ENCODE measurements at regions not wholly inside any gene's neighbourhood (a gene's known extent, or its start where the extent isn't known, plus 50 kb on each side); places are given as distances from the start of the nearest gene placed in this dataset.
"Not testable (repeated sequence)": the region's sequence is repeated elsewhere in the genome, so short reads cannot be mapped to it uniquely, and the experiment has no call there.

DNA sequence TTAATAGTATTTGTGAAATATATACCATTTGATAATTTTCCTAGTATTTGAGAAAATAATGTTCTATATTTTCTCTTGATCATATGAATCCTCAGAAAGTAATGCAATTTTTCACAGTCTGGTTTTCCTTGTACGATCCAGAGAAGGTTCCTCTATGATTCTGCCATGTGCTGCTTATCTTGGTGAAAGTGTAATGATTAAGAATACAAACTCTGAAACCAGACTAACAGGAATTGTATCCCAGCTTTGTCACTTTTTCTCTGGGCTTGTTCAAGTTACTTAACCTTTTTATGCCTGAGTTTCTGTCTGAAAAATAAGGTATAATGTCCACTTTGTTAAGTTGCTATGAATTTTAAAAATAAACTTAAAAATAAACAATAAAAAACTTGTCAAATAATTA, 169.6 kb upstream of the ZNF804B start:
- Mint-ChIP-seq H3K27me3 (no peaks in the 10 kb centered on the region), H3K9me3 (peaks cover 3% of the 10 kb centered on the region), H3K27ac (no peak overlapping the region), H3K36me3 (no peaks in the 10 kb centered on the region), H3K4me1 (no peaks in the 10 kb centered on the region), H3K4me3 (no peak overlapping the region)
- ATAC-seq (ENCODE audit: low read depth), result no peak
- DNase-seq (ENCODE audit: low spot score in 2 of 2), result no peak

DNA sequence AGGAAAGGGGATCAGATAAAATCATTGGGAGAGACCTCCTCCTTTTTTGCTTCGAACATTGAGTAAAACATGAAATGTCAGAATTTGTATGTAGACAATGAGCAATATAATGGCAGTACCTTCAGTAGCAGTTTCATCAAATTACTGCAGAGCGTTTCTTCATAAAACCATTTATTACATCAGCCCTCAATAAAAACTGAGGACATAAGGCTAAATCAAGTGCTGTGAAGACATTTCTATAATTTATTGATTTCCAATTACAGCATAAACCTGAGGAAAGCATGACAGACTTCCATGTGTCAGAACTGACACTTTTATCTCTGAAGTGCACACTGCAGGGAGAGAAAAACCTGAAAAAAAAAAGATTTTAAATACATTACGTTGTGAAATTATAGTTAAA, 172.6 kb upstream of the ZNF804B start:
- no peaks in the 10 kb centered on the region for H3K27me3 Mint-ChIP-seq
- ATAC-seq (ENCODE audit: low read depth) (no peak), DNase-seq (ENCODE audit: low spot score in 2 of 2) (no peak)
- H3K9me3 Mint-ChIP-seq, result no peaks in the 10 kb centered on the region
- H3K4me3 Mint-ChIP-seq, result no peak overlapping the region
- no peaks in the 10 kb centered on the region for H3K36me3 Mint-ChIP-seq
- H3K27ac Mint-ChIP-seq, result no peak overlapping the region
- no peaks in the 10 kb centered on the region for H3K4me1 Mint-ChIP-seq

DNA sequence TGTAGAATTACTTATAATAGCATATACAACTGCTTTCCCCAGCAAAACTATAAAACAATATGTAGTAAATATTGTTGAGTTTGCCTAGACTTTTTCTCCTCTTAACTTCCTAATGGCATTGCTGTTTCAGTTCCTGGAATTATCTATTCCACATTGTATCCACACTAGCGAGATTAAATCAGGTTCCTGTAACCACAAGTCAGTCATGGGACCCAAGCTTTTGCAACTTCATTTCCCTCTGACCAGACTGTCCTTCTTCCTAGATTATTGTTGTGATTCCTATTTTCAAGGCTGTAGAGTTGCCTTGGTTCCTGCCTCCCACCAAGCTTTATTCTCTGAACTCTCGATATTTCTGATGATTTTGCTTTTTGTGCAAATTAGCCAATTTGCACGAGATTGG, 173.3 kb upstream of the ZNF804B start:
- no peak for ATAC-seq (ENCODE audit: low read depth)
- Mint-ChIP-seq H3K4me3 (no peak overlapping the region), H3K27ac (no peak overlapping the region), H3K27me3 (no peaks in the 10 kb centered on the region), H3K4me1 (no peaks in the 10 kb centered on the region), H3K9me3 (no peaks in the 10 kb centered on the region), H3K36me3 (no peaks in the 10 kb centered on the region)
- DNase-seq (ENCODE audit: low spot score in 2 of 2), result no peak

GRCh38 chr7:88576720-88577119, 182.8 kb upstream of the ZNF804B start:
- H3K27ac Mint-ChIP-seq, result no peak overlapping the region
- H3K4me3 Mint-ChIP-seq, result no peak overlapping the region
- H3K4me1 Mint-ChIP-seq, result no peaks in the 10 kb centered on the region
- no peak for DNase-seq (ENCODE audit: low spot score in 2 of 2)
- H3K36me3 Mint-ChIP-seq, result no peaks in the 10 kb centered on the region
- ATAC-seq (ENCODE audit: low read depth), result no peak
- no peaks in the 10 kb centered on the region for H3K27me3 Mint-ChIP-seq
- peaks cover 2% of the 10 kb centered on the region for H3K9me3 Mint-ChIP-seq

GRCh38 chr7:88566162-88566729, 193.3 kb upstream of the ZNF804B start:
- ATAC-seq (ENCODE audit: low read depth) (no peak), DNase-seq (ENCODE audit: low spot score in 2 of 2) (no peak)
- H3K4me1 Mint-ChIP-seq, result no peaks in the 10 kb centered on the region
- no peaks in the 10 kb centered on the region for H3K9me3 Mint-ChIP-seq
- no peak overlapping the region for H3K4me3 Mint-ChIP-seq
- H3K27ac Mint-ChIP-seq, result no peak overlapping the region
- H3K27me3 Mint-ChIP-seq, result no peaks in the 10 kb centered on the region
- H3K36me3 Mint-ChIP-seq, result no peaks in the 10 kb centered on the region

DNA sequence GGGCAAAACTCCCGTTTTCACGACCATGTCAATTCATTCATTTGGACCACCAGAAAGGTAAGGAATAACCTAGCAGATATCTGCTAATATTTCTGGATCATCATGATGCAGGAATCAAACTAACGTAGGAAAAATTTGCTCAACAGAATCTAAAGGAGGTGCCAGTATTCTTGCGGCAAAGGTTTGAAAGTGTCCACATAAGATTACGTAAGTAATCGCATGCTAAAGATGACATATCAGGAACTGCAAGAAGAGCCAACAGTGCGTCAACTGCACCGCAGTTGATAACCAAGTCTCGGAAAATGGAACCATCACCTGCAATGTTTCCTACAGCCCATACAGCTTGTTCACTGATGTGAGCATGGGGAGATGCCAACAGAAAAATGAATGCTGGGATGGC, 194.1 kb upstream of the ZNF804B start:
- H3K27ac Mint-ChIP-seq, result no peak overlapping the region
- no peaks in the 10 kb centered on the region for H3K4me1 Mint-ChIP-seq
- DNase-seq (ENCODE audit: low spot score in 2 of 2) (no peak), ATAC-seq (ENCODE audit: low read depth) (no peak)
- H3K4me3 Mint-ChIP-seq, result no peak overlapping the region
- no peaks in the 10 kb centered on the region for H3K27me3 Mint-ChIP-seq
- no peaks in the 10 kb centered on the region for H3K36me3 Mint-ChIP-seq
- no peaks in the 10 kb centered on the region for H3K9me3 Mint-ChIP-seq

DNA sequence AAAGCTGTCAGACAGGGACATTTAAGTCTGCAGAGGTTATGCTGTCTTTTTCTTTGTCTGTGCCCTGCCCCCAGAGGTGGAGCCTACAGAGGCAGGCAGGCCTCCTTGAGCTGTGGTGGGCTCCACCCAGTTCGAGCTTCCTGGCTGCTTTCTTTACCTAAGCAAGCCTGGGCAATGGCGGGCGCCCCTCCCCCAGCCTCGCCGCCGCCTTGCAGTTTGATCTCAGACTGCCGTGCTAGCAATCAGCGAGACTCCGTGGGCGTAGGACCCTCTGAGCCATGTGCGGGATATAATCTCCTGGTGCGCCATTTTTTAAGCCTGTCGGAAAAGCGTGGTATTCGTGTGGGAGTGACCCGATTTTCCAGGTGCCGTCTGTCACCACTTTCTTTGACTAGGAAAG, 203.1 kb upstream of the ZNF804B start:
- ATAC-seq (ENCODE audit: low read depth); DNase-seq (ENCODE audit: low spot score in 2 of 2); H3K27ac Mint-ChIP-seq; H3K4me3 Mint-ChIP-seq; H3K9me3 Mint-ChIP-seq; H3K4me1 Mint-ChIP-seq; H3K27me3 Mint-ChIP-seq; H3K36me3 Mint-ChIP-seq: not testable (repeated sequence)

DNA sequence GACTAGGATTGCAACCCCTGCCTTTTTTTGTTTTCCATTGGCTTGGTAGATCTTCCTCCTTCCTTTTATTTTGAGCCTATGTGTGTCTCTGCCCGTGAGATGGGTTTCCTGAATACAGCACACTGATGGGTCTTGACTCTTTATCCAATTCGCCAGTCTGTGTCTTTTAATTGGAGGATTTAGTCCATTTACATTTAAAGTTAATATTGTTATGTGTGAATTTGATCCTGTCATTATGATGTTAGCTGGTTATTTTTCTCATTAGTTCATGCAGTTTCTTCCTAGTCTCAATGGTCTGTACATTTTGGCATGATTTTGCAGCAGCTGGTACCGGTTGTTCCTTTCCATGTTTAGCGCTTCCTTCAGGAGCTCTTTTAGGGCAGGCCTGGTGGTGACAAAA, 204.7 kb upstream of the ZNF804B start:
- not testable (repeated sequence) for H3K9me3 Mint-ChIP-seq; H3K27ac Mint-ChIP-seq; H3K4me1 Mint-ChIP-seq; H3K27me3 Mint-ChIP-seq; H3K36me3 Mint-ChIP-seq; ATAC-seq (ENCODE audit: low read depth); DNase-seq (ENCODE audit: low spot score in 2 of 2); H3K4me3 Mint-ChIP-seq

DNA sequence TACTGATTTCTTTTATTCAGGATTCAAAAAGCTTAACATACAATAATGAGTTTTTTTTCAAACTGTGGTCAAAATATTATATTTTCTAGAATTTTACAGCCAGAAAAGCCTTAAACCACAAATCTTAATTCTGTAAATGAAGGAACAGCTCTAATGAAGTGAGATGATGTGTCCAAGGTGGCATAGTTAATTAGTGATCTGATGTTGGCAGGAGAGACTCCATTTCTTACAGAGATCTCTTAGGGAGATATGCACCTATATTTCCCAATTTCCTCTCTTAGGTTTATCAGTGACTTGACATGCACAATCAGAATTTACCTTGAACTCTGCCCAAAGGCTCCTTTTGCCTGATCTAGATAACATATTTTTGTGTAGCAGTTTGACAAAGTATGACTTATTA, 211.1 kb upstream of the ZNF804B start:
- Mint-ChIP-seq H3K27ac (no peak overlapping the region), H3K9me3 (peaks cover 8% of the 10 kb centered on the region), H3K27me3 (no peaks in the 10 kb centered on the region), H3K4me1 (no peaks in the 10 kb centered on the region), H3K36me3 (no peaks in the 10 kb centered on the region), H3K4me3 (no peak overlapping the region)
- ATAC-seq (ENCODE audit: low read depth), result no peak
- no peak for DNase-seq (ENCODE audit: low spot score in 2 of 2)

DNA sequence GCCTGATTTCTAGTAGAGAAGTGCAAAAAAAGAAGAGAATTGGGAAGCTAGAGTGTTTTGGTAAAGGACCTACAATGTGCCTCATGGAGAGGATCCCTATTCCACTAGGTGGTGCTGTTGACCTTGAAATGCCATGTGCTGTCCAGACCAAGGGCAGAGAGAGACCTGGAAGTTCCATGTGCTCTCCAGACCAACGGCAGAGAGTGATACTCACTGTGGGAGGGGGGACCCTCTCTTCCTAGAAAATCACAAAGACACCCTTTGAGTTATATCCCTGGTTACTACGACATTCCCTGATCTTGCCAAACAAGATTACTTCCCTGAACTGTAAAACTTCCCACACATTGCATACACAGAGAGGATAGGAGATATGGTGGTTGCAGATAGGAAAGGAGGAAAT, 212.7 kb upstream of the ZNF804B start:
- Mint-ChIP-seq H3K27ac (no peak overlapping the region), H3K27me3 (no peaks in the 10 kb centered on the region), H3K36me3 (no peaks in the 10 kb centered on the region), H3K4me3 (no peak overlapping the region), H3K9me3 (peaks cover 8% of the 10 kb centered on the region), H3K4me1 (no peaks in the 10 kb centered on the region)
- no peak for DNase-seq (ENCODE audit: low spot score in 2 of 2)
- no peak for ATAC-seq (ENCODE audit: low read depth)

DNA sequence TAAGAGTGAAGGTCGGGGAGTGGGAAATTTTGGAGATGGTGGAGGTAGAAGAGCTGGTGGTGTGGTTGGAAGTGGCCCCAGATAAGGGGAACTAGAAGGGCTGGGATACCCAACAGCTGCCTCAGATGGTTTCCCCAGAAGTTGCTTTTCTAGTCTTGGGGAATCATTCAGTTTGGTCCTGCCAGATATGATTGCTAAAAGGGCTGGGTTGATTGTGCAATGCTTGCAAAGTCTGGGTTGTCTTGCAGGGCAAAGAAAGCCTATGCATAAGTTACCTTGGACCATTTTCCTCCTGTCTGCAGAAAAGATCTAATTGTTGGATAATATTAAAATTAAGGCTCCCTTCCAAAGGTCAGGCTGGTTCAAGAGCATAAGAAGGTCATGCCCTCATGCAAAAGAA, 213.8 kb upstream of the ZNF804B start:
- Mint-ChIP-seq H3K27ac (no peak overlapping the region), H3K36me3 (no peaks in the 10 kb centered on the region)

GRCh38 chr7:88540012-88540411, 219.5 kb upstream of the ZNF804B start:
- Mint-ChIP-seq H3K27me3 (no peaks in the 10 kb centered on the region), H3K27ac (no peak overlapping the region), H3K4me1 (no peaks in the 10 kb centered on the region), H3K36me3 (no peaks in the 10 kb centered on the region), H3K9me3 (peaks cover 9% of the 10 kb centered on the region), H3K4me3 (no peak overlapping the region)
- ATAC-seq (ENCODE audit: low read depth), result no peak
- no peak for DNase-seq (ENCODE audit: low spot score in 2 of 2)

More for the DNA sequence above, 213.8 kb upstream of the ZNF804B start:
- Mint-ChIP-seq H3K4me3 (no peak overlapping the region), H3K9me3 (peaks cover 8% of the 10 kb centered on the region), H3K4me1 (no peaks in the 10 kb centered on the region), H3K27me3 (no peaks in the 10 kb centered on the region)
- ATAC-seq (ENCODE audit: low read depth) (no peak), DNase-seq (ENCODE audit: low spot score in 2 of 2) (no peak)

DNA sequence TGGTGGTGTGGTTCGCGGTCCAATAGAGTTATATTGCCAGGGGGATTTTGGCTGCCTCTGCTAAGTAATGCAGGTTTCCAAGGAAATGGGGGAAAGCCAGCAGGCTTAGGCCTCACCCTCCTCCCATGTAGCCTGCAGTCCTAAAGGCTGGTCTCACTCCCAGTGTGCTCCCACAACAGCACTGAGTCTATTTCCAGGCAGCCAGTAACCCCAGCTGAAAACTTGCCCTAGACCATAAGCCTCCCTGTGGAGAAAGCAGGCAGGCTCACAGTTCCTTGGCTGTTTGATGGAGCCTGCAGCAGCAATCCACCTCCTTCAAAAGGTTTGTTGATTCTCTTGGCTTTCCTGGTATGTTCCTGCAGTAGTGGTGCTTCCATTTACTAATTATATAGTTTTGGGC, 220.0 kb upstream of the ZNF804B start:
- Mint-ChIP-seq H3K27ac (no peak overlapping the region), H3K4me3 (no peak overlapping the region), H3K36me3 (no peaks in the 10 kb centered on the region), H3K4me1 (no peaks in the 10 kb centered on the region), H3K27me3 (no peaks in the 10 kb centered on the region), H3K9me3 (peaks cover 9% of the 10 kb centered on the region)
- ATAC-seq (ENCODE audit: low read depth) (no peak), DNase-seq (ENCODE audit: low spot score in 2 of 2) (no peak)

DNA sequence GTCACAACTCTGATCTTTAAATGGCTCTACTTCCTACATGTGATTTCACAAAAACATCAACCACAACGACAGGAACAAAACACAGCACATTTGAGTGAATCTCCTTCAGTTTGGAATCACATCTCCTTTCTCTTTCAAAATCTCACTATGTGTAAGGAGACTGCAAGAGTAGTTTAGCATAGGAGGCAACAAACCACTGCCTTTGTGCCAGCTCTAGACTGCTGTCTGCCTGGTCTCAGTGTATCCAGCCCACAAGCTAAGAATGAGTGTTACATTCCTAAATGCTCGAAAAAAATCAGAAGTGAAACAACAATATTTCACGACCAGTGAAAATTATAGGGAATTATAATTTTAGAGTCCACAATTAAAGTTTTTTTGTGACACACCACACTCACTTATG, 217.0 kb upstream of the STEAP4 start:
- ATAC-seq (ENCODE audit: low read depth) (no peak), DNase-seq (ENCODE audit: low spot score in 2 of 2) (no peak)
- no peaks in the 10 kb centered on the region for H3K36me3 Mint-ChIP-seq
- no peaks in the 10 kb centered on the region for H3K27me3 Mint-ChIP-seq
- no peaks in the 10 kb centered on the region for H3K4me1 Mint-ChIP-seq
- no peak overlapping the region for H3K27ac Mint-ChIP-seq
- H3K4me3 Mint-ChIP-seq, result no peak overlapping the region
- no peaks in the 10 kb centered on the region for H3K9me3 Mint-ChIP-seq

DNA sequence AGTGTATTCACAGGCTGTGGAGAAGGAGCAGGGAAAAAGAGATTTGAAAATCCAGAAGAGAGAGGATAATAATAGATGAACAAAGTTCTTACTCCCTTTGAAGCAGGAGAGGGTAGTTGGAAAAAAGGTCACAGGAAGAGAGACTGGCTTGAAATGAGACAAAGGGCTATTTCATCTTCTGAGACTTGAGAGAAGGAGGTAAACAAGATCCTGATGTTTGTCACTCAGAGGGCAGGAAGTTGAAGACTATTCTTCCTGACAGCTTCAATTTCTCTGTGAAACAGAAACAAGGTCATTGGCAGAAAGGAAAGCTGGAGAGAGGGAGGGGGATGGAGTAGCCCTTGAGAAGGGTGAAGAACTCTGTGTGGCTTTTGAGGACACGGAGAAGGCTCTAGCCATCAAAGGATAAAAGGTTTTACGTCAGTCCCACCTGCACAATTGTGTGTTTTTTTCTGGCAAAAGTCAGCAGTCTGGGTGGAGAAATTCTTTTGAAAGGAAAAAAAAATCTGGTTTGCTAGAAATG, 216.1 kb upstream of the STEAP4 start:
- Mint-ChIP-seq H3K27ac (no peak overlapping the region), H3K4me3 (no peak overlapping the region), H3K27me3 (no peaks in the 10 kb centered on the region), H3K9me3 (no peaks in the 10 kb centered on the region), H3K4me1 (no peaks in the 10 kb centered on the region), H3K36me3 (no peaks in the 10 kb centered on the region)
- no peak for DNase-seq (ENCODE audit: low spot score in 2 of 2)
- ATAC-seq (ENCODE audit: low read depth), result no peak

All from memory B cell (primary cell).